ENCODE measurements at regions not wholly inside any gene's neighbourhood (a gene's known extent, or its start where the extent isn't known, plus 50 kb on each side); places are given as distances from the start of the nearest gene placed in this dataset.

GRCh38 chr12:46112364-46112763, 122.0 kb upstream of the SCAF11 start:
- TF ChIP-seq CHD2 (IDR thresholded peaks at IDR 0.05; ENCODE audit: low read length, partially characterized antibody) = no peak
- TF ChIP-seq ZBTB33 (IDR thresholded peaks at IDR 0.05; ENCODE audit: borderline replicate concordance, low read depth) = no peak
- TF ChIP-seq USF2 (IDR thresholded peaks at IDR 0.05; ENCODE audit: borderline replicate concordance, low read depth, low read length) = no peak
- no peak for TF ChIP-seq MAX (IDR thresholded peaks at IDR 0.05; ENCODE audit: low read depth)
- no peak for TF ChIP-seq MXI1 (IDR thresholded peaks at IDR 0.05; ENCODE audit: low read depth, low read length)
- no peak for TF ChIP-seq CTCF (IDR thresholded peaks at IDR 0.05)

Data from SK-N-SH (cell line).